ENCODE measurements at regions not wholly inside any gene's neighbourhood (a gene's known extent, or its start where the extent isn't known, plus 50 kb on each side); places are given as distances from the start of the nearest gene placed in this dataset.
"Not testable (repeated sequence)": the region's sequence is repeated elsewhere in the genome, so short reads cannot be mapped to it uniquely, and the experiment has no call there.

- ChIA-PET POLR2A (ENCODE audit: low non-redundant PET) (no interaction called here), CTCF (no interaction called here)
- H3K27ac ChIP-seq = no peak overlapping the region
- DNase-seq (ENCODE audit: low spot score) = no peak
- TF ChIP-seq CTCF (conservative IDR thresholded peaks at IDR 0.05; ENCODE audit: low read depth) = no peak
These were observed 280.4 kb upstream of the LUZP2 start for GRCh38 chr11:24216488-24216887.

DNA sequence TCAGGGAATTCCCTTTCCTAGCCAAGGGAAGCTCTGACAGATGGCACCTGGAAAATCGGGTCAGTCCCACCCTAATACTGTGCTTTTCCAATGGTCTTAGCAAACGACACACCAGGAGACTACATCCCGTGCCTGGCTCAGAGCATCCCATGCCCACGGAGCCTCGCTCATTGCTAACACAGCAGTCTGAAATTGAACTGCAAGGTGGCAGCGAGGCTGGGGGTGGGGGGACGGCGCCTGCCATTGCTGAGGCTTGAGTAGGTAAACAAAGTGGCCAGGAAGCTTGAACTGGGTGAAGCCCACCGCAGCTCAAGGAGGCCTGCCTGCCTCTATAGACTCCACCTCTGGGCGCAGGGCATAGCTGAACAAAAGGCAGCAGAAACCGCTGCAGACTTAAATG, 279.5 kb upstream of the LUZP2 start:
- CTCF ChIA-PET; H3K27ac ChIP-seq; DNase-seq (ENCODE audit: low spot score); POLR2A ChIA-PET (ENCODE audit: low non-redundant PET): not testable (repeated sequence)

GRCh38 chr11:24225501-24225900, 271.4 kb upstream of the LUZP2 start:
- CTCF ChIA-PET = interaction anchor here (0.5 kb wide), 1 partner anchor 862 kb away, joined by 3 read pairs; no protein-coding TSS in a partner anchor
- no peak for DNase-seq (ENCODE audit: low spot score)
- H3K27ac ChIP-seq = no peak overlapping the region
- POLR2A ChIA-PET (ENCODE audit: low non-redundant PET) = no interaction called here
- TF ChIP-seq CTCF (conservative IDR thresholded peaks at IDR 0.05; ENCODE audit: low read depth) = no peak

DNA sequence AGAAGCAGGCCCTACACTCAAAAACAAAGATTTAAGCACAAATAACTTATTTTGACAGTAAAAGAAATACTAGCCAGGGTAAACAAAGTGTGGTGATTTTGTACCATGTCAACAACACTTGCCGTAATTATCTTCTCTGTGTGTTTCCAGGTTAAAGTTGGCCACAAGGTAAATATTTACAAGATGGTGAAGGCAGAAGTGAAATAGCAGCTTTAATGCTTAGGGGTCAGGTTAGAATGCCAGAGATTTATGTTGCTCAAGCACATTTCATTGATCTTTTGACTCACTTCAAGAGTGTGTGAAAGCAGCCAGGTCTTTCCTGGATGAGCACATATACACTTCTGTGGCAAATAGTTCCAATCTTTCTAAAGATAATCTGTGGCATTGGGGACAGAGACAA, 270.2 kb upstream of the LUZP2 start:
- DNase-seq (ENCODE audit: low spot score) = no peak
- no peak overlapping the region for H3K27ac ChIP-seq
- POLR2A ChIA-PET (ENCODE audit: low non-redundant PET) = no interaction called here
- CTCF ChIA-PET = no interaction called here
- no peak for TF ChIP-seq CTCF (conservative IDR thresholded peaks at IDR 0.05; ENCODE audit: low read depth)

- CTCF ChIA-PET = no interaction called here
- TF ChIP-seq CTCF (conservative IDR thresholded peaks at IDR 0.05; ENCODE audit: low read depth) = no peak
- DNase-seq (ENCODE audit: low spot score) = no peak
- POLR2A ChIA-PET (ENCODE audit: low non-redundant PET) = no interaction called here
- no peak overlapping the region for H3K27ac ChIP-seq
These were observed 263.8 kb upstream of the LUZP2 start for GRCh38 chr11:24233041-24233440.

DNA sequence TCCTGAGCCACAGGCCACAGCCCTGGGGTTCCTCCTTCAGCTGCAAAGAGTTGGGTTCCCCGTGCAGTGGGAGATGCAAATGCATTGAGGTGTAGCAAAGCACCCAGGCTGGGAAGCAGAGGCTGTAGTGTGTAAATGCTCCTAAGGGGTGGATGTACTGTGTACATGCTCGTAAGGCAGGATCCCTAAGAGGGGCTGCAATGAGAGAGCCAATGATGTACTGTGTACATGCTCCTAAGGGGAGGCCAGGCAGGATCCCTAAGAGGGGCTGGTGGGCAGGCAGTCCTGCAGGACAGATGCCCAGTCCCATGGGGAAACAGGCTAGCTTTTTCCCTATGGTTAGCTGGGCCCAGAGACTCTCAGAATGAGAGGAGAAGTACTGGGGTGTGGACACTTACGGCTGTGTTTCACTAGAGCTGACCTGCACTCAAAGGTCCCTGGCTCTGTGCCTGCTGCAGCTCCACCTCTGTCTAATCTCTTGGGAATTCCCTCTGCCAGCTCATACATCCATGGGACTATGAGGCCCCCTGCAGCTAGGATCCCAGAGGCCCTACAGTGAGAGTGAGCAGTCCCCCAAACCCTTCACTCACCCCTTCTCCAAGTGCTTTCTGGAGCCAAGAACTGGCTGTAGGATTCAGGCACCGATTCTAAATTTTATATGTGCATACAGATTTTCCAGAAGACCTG, 261.9 kb upstream of the LUZP2 start:
- peak; percentile 23 for DNase-seq (ENCODE audit: low spot score)
- H3K27ac ChIP-seq = no peak overlapping the region
- TF ChIP-seq CTCF (conservative IDR thresholded peaks at IDR 0.05; ENCODE audit: low read depth) = no peak
- ChIA-PET CTCF (interaction anchor here (0.6 kb wide), 1 partner anchor 20 kb away, joined by 3 read pairs; no protein-coding TSS in a partner anchor), POLR2A (ENCODE audit: low non-redundant PET) (no interaction called here)

- CTCF ChIA-PET = no interaction called here
- DNase-seq (ENCODE audit: low spot score) = peak; percentile 27
- POLR2A ChIA-PET (ENCODE audit: low non-redundant PET) = no interaction called here
- H3K27ac ChIP-seq = peak overlapping the region; percentile 63
- TF ChIP-seq CTCF (conservative IDR thresholded peaks at IDR 0.05; ENCODE audit: low read depth) = no peak
These were observed 257.8 kb upstream of the LUZP2 start for GRCh38 chr11:24238771-24239645.

All from RWPE1 (cell line).